Peyer's patch (tissue), 4 donors: ENCODE measurements at regions not wholly inside any gene's neighbourhood (a gene's known extent, or its start where the extent isn't known, plus 50 kb on each side); places are given as distances from the start of the nearest gene placed in this dataset.
"Not testable (repeated sequence)": the region's sequence is repeated elsewhere in the genome, so short reads cannot be mapped to it uniquely, and the experiment has no call there.

ENCODE experiments used
- DNase-seq, 3 donors: peaks; one replicate each; pipeline ENCODE4 v3.0.0-alpha.2; 2017 to 2019
- H3K27ac ChIP-seq, 4 donors: fragments of 200-600 bp; sonication (generic); one replicate each; pipeline ENCODE4 v1.5.1; 2016 to 2019
- H3K27me3 ChIP-seq, 2 donors: fragments of 200-600 bp; sonication (generic); one replicate each; pipeline ENCODE4 v1.5.1; 2019
- H3K36me3 ChIP-seq, 3 donors: fragments of 200-600 bp; sonication (generic); one replicate each; pipeline ENCODE4 v1.5.1; 2016 to 2019
- H3K4me1 ChIP-seq, 4 donors: fragments of 200-600 bp; sonication (generic); one replicate each; pipeline ENCODE4 v1.5.1; 2016 to 2019
- H3K4me3 ChIP-seq, 4 donors: fragments of 200-600 bp; sonication (generic); 1 replicate in 3 of 4; 2 replicates in 1 of 4; pipeline ENCODE4 v1.5.1; 2016 to 2019; ENCODE audit warnings: mild to moderate bottlenecking in 1 of 4
- H3K9me3 ChIP-seq, 4 donors: fragments of 200-600 bp; sonication (generic); one replicate each; pipeline ENCODE4 v1.5.1; 2016 to 2019; ENCODE audit warnings: mild to moderate bottlenecking in 1 of 4
- POLR2A ChIP-seq, 2 donors: fragments of 450-650 bp; IDR thresholded peaks; one replicate each; pipeline ENCODE4 v1.5.1; 2017; ENCODE audit warnings: antibody characterized with exemption in 2 of 2, mild to moderate bottlenecking in 2 of 2, moderate library complexity in 2 of 2
- TF ChIP-seq, protein P1 (sequence below), 6 experiments: fragments of 450-650 bp in 4 of 6; fragments of 200-600 bp in 2 of 6; sonication (generic) in 1 of 6; IDR thresholded peaks; one replicate each; pipeline ENCODE4 v1.5.1; 2017 to 2019; ENCODE audit warnings: antibody characterized with exemption in 6 of 6, mild to moderate bottlenecking in 3 of 6, moderate library complexity in 1 of 6

- Histone ChIP-seq H3K9me3 (no peaks in the 10 kb centered on the region), H3K36me3 (no peaks in the 10 kb centered on the region), H3K4me1 (no peaks in the 10 kb centered on the region), H3K27ac (no peak overlapping the region), H3K27me3 (no peaks in the 10 kb centered on the region), H3K4me3 (no peak overlapping the region)
- no peak for TF ChIP-seq POLR2A (IDR thresholded peaks at IDR 0.05)
- TF ChIP-seq, protein P1, sequence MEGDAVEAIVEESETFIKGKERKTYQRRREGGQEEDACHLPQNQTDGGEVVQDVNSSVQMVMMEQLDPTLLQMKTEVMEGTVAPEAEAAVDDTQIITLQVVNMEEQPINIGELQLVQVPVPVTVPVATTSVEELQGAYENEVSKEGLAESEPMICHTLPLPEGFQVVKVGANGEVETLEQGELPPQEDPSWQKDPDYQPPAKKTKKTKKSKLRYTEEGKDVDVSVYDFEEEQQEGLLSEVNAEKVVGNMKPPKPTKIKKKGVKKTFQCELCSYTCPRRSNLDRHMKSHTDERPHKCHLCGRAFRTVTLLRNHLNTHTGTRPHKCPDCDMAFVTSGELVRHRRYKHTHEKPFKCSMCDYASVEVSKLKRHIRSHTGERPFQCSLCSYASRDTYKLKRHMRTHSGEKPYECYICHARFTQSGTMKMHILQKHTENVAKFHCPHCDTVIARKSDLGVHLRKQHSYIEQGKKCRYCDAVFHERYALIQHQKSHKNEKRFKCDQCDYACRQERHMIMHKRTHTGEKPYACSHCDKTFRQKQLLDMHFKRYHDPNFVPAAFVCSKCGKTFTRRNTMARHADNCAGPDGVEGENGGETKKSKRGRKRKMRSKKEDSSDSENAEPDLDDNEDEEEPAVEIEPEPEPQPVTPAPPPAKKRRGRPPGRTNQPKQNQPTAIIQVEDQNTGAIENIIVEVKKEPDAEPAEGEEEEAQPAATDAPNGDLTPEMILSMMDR (IDR thresholded peaks at IDR 0.05): no peak
- no peak for DNase-seq
These were observed 263.2 kb upstream of the MGMT start for GRCh38 chr10:129203819-129204218.

- Histone ChIP-seq H3K4me1 (no peaks in the 10 kb centered on the region), H3K27me3 (no peaks in the 10 kb centered on the region), H3K36me3 (no peaks in the 10 kb centered on the region), H3K9me3 (no peaks in the 10 kb centered on the region), H3K4me3 (no peak overlapping the region), H3K27ac (no peak overlapping the region)
- no peak for DNase-seq
- TF ChIP-seq POLR2A (IDR thresholded peaks at IDR 0.05): no peak
- TF ChIP-seq, protein P1 (IDR thresholded peaks at IDR 0.05): no peak
These were observed 259.7 kb upstream of the MGMT start for GRCh38 chr10:129207297-129207696.

DNA sequence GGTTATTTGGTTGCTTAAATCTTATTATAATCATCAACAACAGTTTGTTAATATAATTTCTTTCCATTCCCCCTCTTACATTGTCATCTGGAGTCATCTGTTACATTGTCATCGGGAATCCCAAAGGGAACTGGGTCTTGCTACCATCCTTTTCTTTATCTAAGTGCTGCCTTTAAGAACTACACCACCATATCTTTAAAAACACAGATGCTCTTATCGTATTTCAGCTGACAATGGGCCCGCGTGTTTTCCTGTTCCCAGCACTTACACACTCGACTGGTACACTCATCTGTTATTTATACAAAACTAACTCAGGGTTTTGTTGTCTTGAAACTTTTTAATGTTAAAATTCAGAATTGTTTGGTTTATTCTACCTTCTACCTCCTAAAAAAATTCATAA lies 256.2 kb upstream of the MGMT start:
- Histone ChIP-seq H3K27ac (no peak overlapping the region), H3K4me1 (no peaks in the 10 kb centered on the region), H3K36me3 (no peaks in the 10 kb centered on the region), H3K27me3 (no peaks in the 10 kb centered on the region), H3K9me3 (no peaks in the 10 kb centered on the region), H3K4me3 (no peak overlapping the region)
- TF ChIP-seq POLR2A (IDR thresholded peaks at IDR 0.05): no peak
- TF ChIP-seq, protein P1 (IDR thresholded peaks at IDR 0.05): no peak
- DNase-seq: no peak

GRCh38 chr10:129213256-129213655 lies 253.8 kb upstream of the MGMT start:
- no peak overlapping the region for H3K4me3 ChIP-seq
- H3K27ac ChIP-seq: no peak overlapping the region
- H3K9me3 ChIP-seq: no peaks in the 10 kb centered on the region
- no peak for TF ChIP-seq POLR2A (IDR thresholded peaks at IDR 0.05)
- TF ChIP-seq, protein P1 (IDR thresholded peaks at IDR 0.05): no peak
- no peaks in the 10 kb centered on the region for H3K27me3 ChIP-seq
- DNase-seq: no peak
- H3K4me1 ChIP-seq: no peaks in the 10 kb centered on the region
- no peaks in the 10 kb centered on the region for H3K36me3 ChIP-seq

- not testable (repeated sequence) for H3K27me3 ChIP-seq, H3K27ac ChIP-seq, DNase-seq, H3K36me3 ChIP-seq, H3K4me1 ChIP-seq, H3K9me3 ChIP-seq, H3K4me3 ChIP-seq
These were observed 253.0 kb upstream of the MGMT start for GRCh38 chr10:129213996-129214395.

GRCh38 chr10:129219364-129219763 lies 247.7 kb upstream of the MGMT start:
- Histone ChIP-seq H3K4me1 (no peaks in the 10 kb centered on the region), H3K4me3 (no peak overlapping the region), H3K36me3 (no peaks in the 10 kb centered on the region), H3K27ac (no peak overlapping the region), H3K9me3 (no peaks in the 10 kb centered on the region), H3K27me3 (no peaks in the 10 kb centered on the region)
- DNase-seq: no peak
- TF ChIP-seq, protein P1 (IDR thresholded peaks at IDR 0.05): no peak
- no peak for TF ChIP-seq POLR2A (IDR thresholded peaks at IDR 0.05)
